CD4-positive, alpha-beta T cell (primary cell): ENCODE measurements at regions not wholly inside any gene's neighbourhood (a gene's known extent, or its start where the extent isn't known, plus 50 kb on each side); places are given as distances from the start of the nearest gene placed in this dataset.

Experiments used
- ATAC-seq: fragments of 200-7000 bp; cut with Tn5 transposase; one replicate; pipeline ENCODE4 v1.10.0; 2022; ENCODE audit warnings: mild to moderate bottlenecking; ENCODE audit not compliant: poor library complexity
- CTCF ChIA-PET: fragments of 350-600 bp; sonication (Branson Sonifier 250); formaldehyde crosslinking; loops from one replicate; lab custom pipeline; 2021; ENCODE audit warnings: antibody characterized with exemption, inconsistent platforms; lab: Charles Lee
- POLR2A ChIA-PET: fragments of 350-600 bp; sonication (Branson Sonifier 250); formaldehyde crosslinking; loops from one replicate; lab custom pipeline; 2021; ENCODE audit warnings: antibody characterized with exemption, inconsistent platforms; lab: Charles Lee
- DNase-seq, 14 experiments: peaks; one replicate each; pipeline ENCODE4 v3.0.0-alpha.2; 2013 to 2020; ENCODE audit warnings: mixed read lengths in 2 of 14
- H3K27ac ChIP-seq, 2 donors: one replicate each; pipeline versions ENCODE4 v1.5.1 to v1.7.0; 2013; ENCODE audit warnings: low read length in 2 of 2, low read depth in 1 of 2, mild to moderate bottlenecking in 1 of 2
- H3K27me3 ChIP-seq, 2 experiments: 1 replicate in 1 of 2; 2 replicates in 1 of 2; pipeline versions ENCODE4 v1.6.1 to v1.7.0; 2013; ENCODE audit warnings: low read length in 2 of 2, control low read depth in 1 of 2, mild to moderate bottlenecking in 1 of 2, moderate library complexity in 1 of 2; ENCODE audit not compliant: insufficient read depth in 2 of 2, control insufficient read depth in 1 of 2
- H3K36me3 ChIP-seq: one replicate; pipeline ENCODE4 v1.6.1; 2013; ENCODE audit warnings: low read length, control low read depth; ENCODE audit not compliant: insufficient read depth
- H3K4me1 ChIP-seq: one replicate; pipeline ENCODE4 v1.6.1; 2013; ENCODE audit warnings: low read length, control low read depth; ENCODE audit not compliant: insufficient read depth
- H3K4me3 ChIP-seq: one replicate; pipeline ENCODE4 v1.5.1; 2013; ENCODE audit warnings: mild to moderate bottlenecking, low read length, moderate library complexity
- H3K9me3 ChIP-seq, 2 experiments: 1 replicate in 1 of 2; 2 replicates in 1 of 2; pipeline versions ENCODE4 v1.6.1 to v1.7.0; 2013; ENCODE audit warnings: low read length in 2 of 2, mild to moderate bottlenecking in 2 of 2, control low read depth in 1 of 2, moderate library complexity in 1 of 2; ENCODE audit not compliant: control insufficient read depth in 1 of 2, insufficient read depth in 1 of 2
- H3K27ac Mint-ChIP-seq: one replicate; pipeline ENCODE4 v1.8.0; 2020; ENCODE audit warnings: mixed read lengths
- H3K27me3 Mint-ChIP-seq: one replicate; pipeline ENCODE4 v1.8.0; 2021; ENCODE audit warnings: mixed read lengths
- H3K36me3 Mint-ChIP-seq: one replicate; pipeline ENCODE4 v1.8.0; 2021; ENCODE audit warnings: low read depth, mixed read lengths
- H3K4me1 Mint-ChIP-seq: one replicate; pipeline ENCODE4 v1.8.0; 2021; ENCODE audit warnings: low read depth, mixed read lengths
- H3K4me3 Mint-ChIP-seq: one replicate; pipeline ENCODE4 v1.8.0; 2020; ENCODE audit warnings: mild to moderate bottlenecking, mixed read lengths
- H3K9me3 Mint-ChIP-seq: one replicate; pipeline ENCODE4 v1.8.0; 2020; ENCODE audit warnings: mixed read lengths
- intact Hi-C, 2 experiments: fragments of 100-400 bp; cut with DNase I in 1 of 2; cut with micrococcal nuclease in 1 of 2; formaldehyde crosslinking; loops; one replicate each; pipeline versions ENCODE4 v1.15.1 to v1.9.0; 2023 to 2025; cut with DNase I, micrococcal nuclease
- TF ChIP-seq, protein P1 (sequence below): fragments of 200-600 bp; IDR thresholded peaks from one replicate; pipeline ENCODE4 v1.8.0; 2022; ENCODE audit warnings: antibody characterized with exemption, mild to moderate bottlenecking

DNA sequence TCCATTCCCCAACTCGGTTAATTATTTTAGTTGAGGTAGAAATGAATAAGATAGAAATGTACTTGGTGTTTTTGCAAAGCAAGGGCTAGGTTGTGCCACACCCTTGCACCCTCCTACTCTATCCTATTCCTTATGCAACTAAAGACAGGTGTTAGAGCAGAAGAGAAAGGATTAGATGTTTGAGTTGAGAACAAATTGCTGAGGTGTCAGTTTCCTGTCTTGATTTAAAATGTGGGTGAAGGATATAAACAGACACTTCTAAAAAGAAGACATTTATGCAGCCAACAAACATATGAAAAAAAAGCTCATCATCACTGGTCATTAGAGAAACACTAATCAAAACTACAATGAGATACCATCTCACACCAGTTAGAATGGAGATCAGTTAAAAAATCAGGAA is 1256.2 kb downstream of the CNTNAP5 start:
- intact Hi-C loops = no loop called here

DNA sequence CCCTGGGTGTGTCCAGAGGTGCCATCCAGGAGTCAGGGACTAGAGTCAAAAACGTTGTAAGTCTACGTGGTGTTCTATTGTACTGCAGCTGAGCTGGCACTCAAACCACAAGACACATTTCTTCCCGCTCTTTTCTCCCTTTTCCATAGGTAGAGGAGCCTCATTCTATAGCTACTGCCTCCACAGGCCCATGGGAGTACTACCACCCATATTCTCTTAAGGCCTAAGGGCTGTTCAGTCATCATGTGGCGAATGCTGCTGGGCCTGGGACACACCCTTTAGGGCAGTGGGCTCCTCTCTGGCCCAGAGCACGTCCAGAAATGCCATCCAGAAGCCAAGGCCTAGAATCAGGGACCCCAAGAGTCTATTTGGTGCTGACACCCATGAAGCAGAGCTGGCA is 1271.7 kb downstream of the CNTNAP5 start:
- peaks cover 7% of the 10 kb centered on the region for H3K9me3 Mint-ChIP-seq
- ChIA-PET POLR2A (no interaction called here), CTCF (no interaction called here)
- Histone ChIP-seq H3K4me3 (no peak overlapping the region), H3K27me3 (no peaks in the 10 kb centered on the region), H3K9me3 (peaks cover 3 to 13% of the 10 kb centered on the region in 2 experiments), H3K4me1 (no peaks in the 10 kb centered on the region), H3K27ac (no peak overlapping the region), H3K36me3 (no peaks in the 10 kb centered on the region)
- no peak for DNase-seq
- H3K27me3 Mint-ChIP-seq = no peaks in the 10 kb centered on the region
- H3K36me3 Mint-ChIP-seq = no peaks in the 10 kb centered on the region
- TF ChIP-seq, protein P1, sequence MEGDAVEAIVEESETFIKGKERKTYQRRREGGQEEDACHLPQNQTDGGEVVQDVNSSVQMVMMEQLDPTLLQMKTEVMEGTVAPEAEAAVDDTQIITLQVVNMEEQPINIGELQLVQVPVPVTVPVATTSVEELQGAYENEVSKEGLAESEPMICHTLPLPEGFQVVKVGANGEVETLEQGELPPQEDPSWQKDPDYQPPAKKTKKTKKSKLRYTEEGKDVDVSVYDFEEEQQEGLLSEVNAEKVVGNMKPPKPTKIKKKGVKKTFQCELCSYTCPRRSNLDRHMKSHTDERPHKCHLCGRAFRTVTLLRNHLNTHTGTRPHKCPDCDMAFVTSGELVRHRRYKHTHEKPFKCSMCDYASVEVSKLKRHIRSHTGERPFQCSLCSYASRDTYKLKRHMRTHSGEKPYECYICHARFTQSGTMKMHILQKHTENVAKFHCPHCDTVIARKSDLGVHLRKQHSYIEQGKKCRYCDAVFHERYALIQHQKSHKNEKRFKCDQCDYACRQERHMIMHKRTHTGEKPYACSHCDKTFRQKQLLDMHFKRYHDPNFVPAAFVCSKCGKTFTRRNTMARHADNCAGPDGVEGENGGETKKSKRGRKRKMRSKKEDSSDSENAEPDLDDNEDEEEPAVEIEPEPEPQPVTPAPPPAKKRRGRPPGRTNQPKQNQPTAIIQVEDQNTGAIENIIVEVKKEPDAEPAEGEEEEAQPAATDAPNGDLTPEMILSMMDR = no peak
- intact Hi-C loops = no loop called here
- no peak for ATAC-seq
- H3K4me3 Mint-ChIP-seq = no peak overlapping the region
- no peaks in the 10 kb centered on the region for H3K4me1 Mint-ChIP-seq
- H3K27ac Mint-ChIP-seq = no peak overlapping the region

More for the DNA sequence above, 1256.2 kb downstream of the CNTNAP5 start:
- no peaks in the 10 kb centered on the region for H3K36me3 Mint-ChIP-seq
- no peak overlapping the region for H3K4me3 ChIP-seq
- H3K27ac ChIP-seq = no peak overlapping the region
- no peaks in the 10 kb centered on the region for H3K27me3 ChIP-seq
- ChIA-PET POLR2A (no interaction called here), CTCF (no interaction called here)
- no peak overlapping the region for H3K4me3 Mint-ChIP-seq
- H3K27ac Mint-ChIP-seq = no peak overlapping the region
- no peak for DNase-seq
- no peaks in the 10 kb centered on the region for H3K36me3 ChIP-seq
- no peaks in the 10 kb centered on the region for H3K4me1 ChIP-seq
- ATAC-seq = no peak
- H3K4me1 Mint-ChIP-seq = no peaks in the 10 kb centered on the region
- H3K27me3 Mint-ChIP-seq = no peaks in the 10 kb centered on the region
- TF ChIP-seq, protein P1 = no peak
- peaks cover 6% of the 10 kb centered on the region for H3K9me3 Mint-ChIP-seq
- peaks cover 0 to 7% of the 10 kb centered on the region in 2 experiments for H3K9me3 ChIP-seq

DNA sequence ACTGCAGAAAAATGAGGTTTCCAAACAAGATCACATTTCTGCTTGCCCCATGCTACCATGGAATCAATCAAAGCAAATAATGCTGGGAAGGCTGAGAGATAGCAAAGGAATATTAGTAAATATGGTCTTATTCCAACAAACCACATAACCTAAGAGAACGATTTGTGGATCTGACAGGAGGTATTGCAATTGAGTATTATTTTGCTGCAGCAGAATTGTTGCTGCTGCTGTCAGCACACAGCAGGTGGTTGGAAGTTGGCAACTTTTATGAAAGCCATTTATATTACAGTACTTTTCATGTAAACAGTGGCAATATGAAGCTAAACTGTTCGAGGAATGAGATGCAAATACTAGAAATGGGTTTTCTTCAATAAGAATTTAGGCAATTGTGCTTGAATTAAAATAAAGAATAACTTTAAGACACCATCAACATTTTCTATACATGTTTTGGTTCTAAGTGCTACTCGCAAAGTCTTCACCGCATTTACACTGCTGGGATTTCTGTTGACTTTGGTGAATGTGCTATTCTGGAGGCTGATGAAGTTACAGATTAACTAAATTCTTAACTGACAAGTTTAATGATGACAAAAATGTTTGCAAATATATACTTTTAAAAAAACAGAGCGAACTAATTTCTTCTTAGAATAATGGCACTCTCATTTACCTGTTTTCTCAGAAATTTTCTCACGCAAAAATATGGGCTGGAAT is 1285.7 kb downstream of the CNTNAP5 start:
- DNase-seq (no peak), ATAC-seq (no peak)
- peaks cover 0 to 18% of the 10 kb centered on the region in 2 experiments for H3K9me3 ChIP-seq
- TF ChIP-seq, protein P1 = no peak
- CTCF ChIA-PET = no interaction called here
- Mint-ChIP-seq H3K9me3 (peaks cover 3% of the 10 kb centered on the region), H3K4me1 (no peaks in the 10 kb centered on the region), H3K27me3 (no peaks in the 10 kb centered on the region), H3K36me3 (no peaks in the 10 kb centered on the region), H3K4me3 (no peak overlapping the region), H3K27ac (no peak overlapping the region)
- H3K36me3 ChIP-seq = no peaks in the 10 kb centered on the region
- H3K4me3 ChIP-seq = no peak overlapping the region
- H3K27ac ChIP-seq = no peak overlapping the region
- POLR2A ChIA-PET = no interaction called here
- no peaks in the 10 kb centered on the region for H3K27me3 ChIP-seq
- H3K4me1 ChIP-seq = no peaks in the 10 kb centered on the region
- intact Hi-C loops = no loop called here
